ENCODE measurements at regions not wholly inside any gene's neighbourhood (a gene's known extent, or its start where the extent isn't known, plus 50 kb on each side); places are given as distances from the start of the nearest gene placed in this dataset.
"Not testable (repeated sequence)": the region's sequence is repeated elsewhere in the genome, so short reads cannot be mapped to it uniquely, and the experiment has no call there.

- Histone ChIP-seq H3K36me3 (ENCODE audit: control insufficient read depth, insufficient read depth, low read length) (no peaks in the 10 kb centered on the region), H3K4me1 (ENCODE audit: control insufficient read depth, insufficient read depth, low read length) (no peaks in the 10 kb centered on the region), H3K9me3 (ENCODE audit: control insufficient read depth, insufficient read depth, low read length) (no peaks in the 10 kb centered on the region), H3K9ac (ENCODE audit: low read depth, low read length) (no peak overlapping the region), H3K27ac (ENCODE audit: low read depth, low read length) (no peak overlapping the region), H3K27me3 (ENCODE audit: control insufficient read depth, insufficient read depth, low read length) (no peaks in the 10 kb centered on the region), H3K4me3 (ENCODE audit: low read depth, low read length) (no peak overlapping the region)
Observed at GRCh38 chr1:94769551-94769950, 50.6 kb upstream of the SLC44A3 start.

GRCh38 chr1:94768036-94768435 is 52.1 kb upstream of the SLC44A3 start:
- Histone ChIP-seq H3K9ac (ENCODE audit: low read depth, low read length) (no peak overlapping the region), H3K4me1 (ENCODE audit: control insufficient read depth, insufficient read depth, low read length) (no peaks in the 10 kb centered on the region)

GRCh38 chr1:94765958-94766357 is 54.2 kb upstream of the SLC44A3 start:
- H3K4me3 ChIP-seq (ENCODE audit: low read depth, low read length), result no peak overlapping the region
- no peaks in the 10 kb centered on the region for H3K4me1 ChIP-seq (ENCODE audit: control insufficient read depth, insufficient read depth, low read length)
- no peak overlapping the region for H3K9ac ChIP-seq (ENCODE audit: low read depth, low read length)
- no peak overlapping the region for H3K27ac ChIP-seq (ENCODE audit: low read depth, low read length)
- no peaks in the 10 kb centered on the region for H3K27me3 ChIP-seq (ENCODE audit: control insufficient read depth, insufficient read depth, low read length)
- no peaks in the 10 kb centered on the region for H3K9me3 ChIP-seq (ENCODE audit: control insufficient read depth, insufficient read depth, low read length)
- H3K36me3 ChIP-seq (ENCODE audit: control insufficient read depth, insufficient read depth, low read length), result no peaks in the 10 kb centered on the region

More at GRCh38 chr1:94768036-94768435, 52.1 kb upstream of the SLC44A3 start:
- Histone ChIP-seq H3K27ac (ENCODE audit: low read depth, low read length) (no peak overlapping the region), H3K9me3 (ENCODE audit: control insufficient read depth, insufficient read depth, low read length) (no peaks in the 10 kb centered on the region), H3K4me3 (ENCODE audit: low read depth, low read length) (no peak overlapping the region), H3K36me3 (ENCODE audit: control insufficient read depth, insufficient read depth, low read length) (no peaks in the 10 kb centered on the region), H3K27me3 (ENCODE audit: control insufficient read depth, insufficient read depth, low read length) (no peaks in the 10 kb centered on the region)

- H3K27me3 ChIP-seq (ENCODE audit: control insufficient read depth, insufficient read depth, low read length), result no peaks in the 10 kb centered on the region
- H3K27ac ChIP-seq (ENCODE audit: low read depth, low read length), result no peak overlapping the region
- no peaks in the 10 kb centered on the region for H3K9me3 ChIP-seq (ENCODE audit: control insufficient read depth, insufficient read depth, low read length)
- no peak overlapping the region for H3K9ac ChIP-seq (ENCODE audit: low read depth, low read length)
- H3K4me3 ChIP-seq (ENCODE audit: low read depth, low read length), result no peak overlapping the region
- H3K36me3 ChIP-seq (ENCODE audit: control insufficient read depth, insufficient read depth, low read length), result no peaks in the 10 kb centered on the region
- peaks cover 15% of the 10 kb centered on the region for H3K4me1 ChIP-seq (ENCODE audit: control insufficient read depth, insufficient read depth, low read length)
Observed at GRCh38 chr1:94759188-94759587, 61.0 kb upstream of the SLC44A3 start.

GRCh38 chr1:94757931-94758330 is 62.2 kb upstream of the SLC44A3 start:
- Histone ChIP-seq H3K36me3 (ENCODE audit: control insufficient read depth, insufficient read depth, low read length) (no peaks in the 10 kb centered on the region), H3K27me3 (ENCODE audit: control insufficient read depth, insufficient read depth, low read length) (no peaks in the 10 kb centered on the region), H3K4me1 (ENCODE audit: control insufficient read depth, insufficient read depth, low read length) (peaks cover 22% of the 10 kb centered on the region), H3K4me3 (ENCODE audit: low read depth, low read length) (no peak overlapping the region), H3K9ac (ENCODE audit: low read depth, low read length) (no peak overlapping the region), H3K9me3 (ENCODE audit: control insufficient read depth, insufficient read depth, low read length) (no peaks in the 10 kb centered on the region), H3K27ac (ENCODE audit: low read depth, low read length) (no peak overlapping the region)

DNA sequence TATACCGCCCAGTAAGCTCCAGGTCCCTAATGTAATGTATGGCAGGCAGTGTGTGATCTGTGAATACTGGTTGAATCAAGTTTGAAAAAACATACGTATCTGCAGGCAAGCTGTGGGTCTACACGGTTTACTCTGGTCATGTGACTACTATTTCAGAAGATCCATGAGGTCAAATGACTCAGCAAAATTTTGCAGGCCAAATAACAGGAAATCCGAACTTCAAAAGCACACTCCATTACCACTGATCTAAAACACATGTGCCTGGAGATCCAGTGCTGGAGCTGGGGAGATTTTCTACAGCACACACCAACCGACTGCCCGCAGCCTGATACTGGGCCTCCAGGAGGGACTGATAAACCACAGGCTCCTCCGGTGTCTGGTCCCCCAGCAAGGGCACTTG is 64.5 kb upstream of the SLC44A3 start:
- no peaks in the 10 kb centered on the region for H3K36me3 ChIP-seq (ENCODE audit: control insufficient read depth, insufficient read depth, low read length)
- no peak overlapping the region for H3K27ac ChIP-seq (ENCODE audit: low read depth, low read length)
- H3K9me3 ChIP-seq (ENCODE audit: control insufficient read depth, insufficient read depth, low read length), result no peaks in the 10 kb centered on the region
- H3K27me3 ChIP-seq (ENCODE audit: control insufficient read depth, insufficient read depth, low read length), result no peaks in the 10 kb centered on the region
- H3K4me3 ChIP-seq (ENCODE audit: low read depth, low read length), result no peak overlapping the region
- no peak overlapping the region for H3K9ac ChIP-seq (ENCODE audit: low read depth, low read length)
- peaks cover 22% of the 10 kb centered on the region for H3K4me1 ChIP-seq (ENCODE audit: control insufficient read depth, insufficient read depth, low read length)

DNA sequence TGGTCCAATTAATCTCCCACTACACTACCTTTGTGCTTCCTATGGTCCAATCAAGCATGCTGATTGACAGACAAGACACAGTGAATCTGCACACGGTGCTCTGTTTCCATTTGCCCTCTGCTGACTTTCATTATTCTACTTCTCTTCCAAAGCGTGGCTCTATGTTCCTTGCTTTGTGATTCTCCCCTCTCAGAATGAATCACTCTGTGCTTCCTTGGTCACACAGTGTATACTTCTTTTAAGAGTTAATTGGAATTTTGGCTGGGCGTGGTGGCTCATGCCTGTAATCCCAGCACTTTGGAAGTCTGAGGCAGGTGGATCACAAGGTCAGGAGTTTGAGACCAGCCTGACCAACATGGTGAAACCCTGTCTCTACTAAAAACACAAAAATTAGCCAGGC is 65.1 kb upstream of the SLC44A3 start:
- H3K27ac ChIP-seq (ENCODE audit: low read depth, low read length), result not testable (repeated sequence)

GRCh38 chr1:94754570-94754969 is 65.6 kb upstream of the SLC44A3 start:
- Histone ChIP-seq H3K36me3 (ENCODE audit: control insufficient read depth, insufficient read depth, low read length) (no peaks in the 10 kb centered on the region), H3K9me3 (ENCODE audit: control insufficient read depth, insufficient read depth, low read length) (no peaks in the 10 kb centered on the region), H3K9ac (ENCODE audit: low read depth, low read length) (no peak overlapping the region), H3K27ac (ENCODE audit: low read depth, low read length) (no peak overlapping the region), H3K4me3 (ENCODE audit: low read depth, low read length) (no peak overlapping the region), H3K27me3 (ENCODE audit: control insufficient read depth, insufficient read depth, low read length) (no peaks in the 10 kb centered on the region), H3K4me1 (ENCODE audit: control insufficient read depth, insufficient read depth, low read length) (peaks cover 22% of the 10 kb centered on the region)

More for the DNA sequence above, 65.1 kb upstream of the SLC44A3 start:
- H3K4me3 ChIP-seq (ENCODE audit: low read depth, low read length); H3K36me3 ChIP-seq (ENCODE audit: control insufficient read depth, insufficient read depth, low read length); H3K27me3 ChIP-seq (ENCODE audit: control insufficient read depth, insufficient read depth, low read length); H3K9ac ChIP-seq (ENCODE audit: low read depth, low read length); H3K9me3 ChIP-seq (ENCODE audit: control insufficient read depth, insufficient read depth, low read length): not testable (repeated sequence)
- peaks cover 22% of the 10 kb centered on the region for H3K4me1 ChIP-seq (ENCODE audit: control insufficient read depth, insufficient read depth, low read length)

DNA sequence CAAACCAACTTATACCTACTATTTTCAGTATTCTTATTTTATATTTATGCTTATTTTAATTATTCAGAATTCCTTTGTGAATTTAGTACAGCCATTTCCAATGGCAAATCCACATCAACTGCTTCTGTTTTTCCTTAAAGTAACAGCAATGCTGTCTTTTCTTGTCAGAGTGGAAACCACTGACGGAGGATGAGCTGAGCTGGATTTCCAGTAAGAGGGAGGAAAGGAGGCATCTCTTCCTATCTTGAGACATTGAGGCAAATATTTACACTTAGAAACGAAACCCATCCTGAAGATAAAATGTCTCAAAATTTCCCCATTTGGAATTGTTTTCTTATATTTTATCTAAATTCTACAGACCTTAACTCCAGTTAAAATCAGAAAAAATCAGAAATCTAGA is 66.1 kb upstream of the SLC44A3 start:
- Histone ChIP-seq H3K27me3 (ENCODE audit: control insufficient read depth, insufficient read depth, low read length) (no peaks in the 10 kb centered on the region), H3K4me3 (ENCODE audit: low read depth, low read length) (no peak overlapping the region), H3K4me1 (ENCODE audit: control insufficient read depth, insufficient read depth, low read length) (peaks cover 22% of the 10 kb centered on the region), H3K9me3 (ENCODE audit: control insufficient read depth, insufficient read depth, low read length) (no peaks in the 10 kb centered on the region), H3K36me3 (ENCODE audit: control insufficient read depth, insufficient read depth, low read length) (no peaks in the 10 kb centered on the region), H3K9ac (ENCODE audit: low read depth, low read length) (no peak overlapping the region), H3K27ac (ENCODE audit: low read depth, low read length) (no peak overlapping the region)

- H3K27ac ChIP-seq (ENCODE audit: low read depth, low read length), result peak overlapping the region; percentile 41
- peaks cover 22% of the 10 kb centered on the region for H3K4me1 ChIP-seq (ENCODE audit: control insufficient read depth, insufficient read depth, low read length)
- H3K9ac ChIP-seq (ENCODE audit: low read depth, low read length), result no peak overlapping the region
- no peaks in the 10 kb centered on the region for H3K36me3 ChIP-seq (ENCODE audit: control insufficient read depth, insufficient read depth, low read length)
- no peak overlapping the region for H3K4me3 ChIP-seq (ENCODE audit: low read depth, low read length)
- no peaks in the 10 kb centered on the region for H3K27me3 ChIP-seq (ENCODE audit: control insufficient read depth, insufficient read depth, low read length)
- no peaks in the 10 kb centered on the region for H3K9me3 ChIP-seq (ENCODE audit: control insufficient read depth, insufficient read depth, low read length)
Observed at GRCh38 chr1:94753171-94753972, 66.8 kb upstream of the SLC44A3 start.

DNA sequence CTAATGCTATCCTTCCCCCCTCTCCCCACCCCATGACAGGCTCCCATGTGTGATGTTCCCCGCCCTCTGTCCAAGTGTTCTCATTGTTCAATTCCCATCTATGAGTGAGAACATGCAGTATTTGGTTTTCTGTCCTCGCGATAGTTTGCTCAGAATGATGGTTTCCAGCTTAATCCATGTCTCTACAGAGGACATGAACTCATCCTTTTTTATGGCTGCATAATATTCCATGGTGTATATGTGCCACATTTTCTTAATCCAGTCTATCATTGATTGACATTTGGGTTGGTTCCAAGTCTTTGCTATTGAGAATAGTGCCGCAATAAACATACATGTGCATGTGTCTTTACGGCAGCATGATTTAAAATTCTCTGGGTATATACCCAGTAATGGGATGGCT is 68.7 kb upstream of the SLC44A3 start:
- H3K4me3 ChIP-seq (ENCODE audit: low read depth, low read length); H3K27me3 ChIP-seq (ENCODE audit: control insufficient read depth, insufficient read depth, low read length); H3K36me3 ChIP-seq (ENCODE audit: control insufficient read depth, insufficient read depth, low read length); H3K27ac ChIP-seq (ENCODE audit: low read depth, low read length); H3K9me3 ChIP-seq (ENCODE audit: control insufficient read depth, insufficient read depth, low read length); H3K9ac ChIP-seq (ENCODE audit: low read depth, low read length): not testable (repeated sequence)
- peaks cover 16% of the 10 kb centered on the region for H3K4me1 ChIP-seq (ENCODE audit: control insufficient read depth, insufficient read depth, low read length)

Measured in HUES48 (cell line).